Mesothelial cell of epicardium (in vitro differentiated cells): ENCODE measurements at regions not wholly inside any gene's neighbourhood (a gene's known extent, or its start where the extent isn't known, plus 50 kb on each side); places are given as distances from the start of the nearest gene placed in this dataset.

Experiments
- DNase-seq, 2 experiments: peaks; one replicate each; pipeline ENCODE4 v3.0.0; 2021; ENCODE audit warnings: low spot score in 2 of 2; ENCODE audit not compliant: unreplicated experiment in 2 of 2
- H3K27ac Mint-ChIP-seq: 2 replicates; pipeline ENCODE4 v1.8.0; 2021; ENCODE audit warnings: mixed read lengths
- H3K27me3 Mint-ChIP-seq: 2 replicates; pipeline ENCODE4 v1.8.0; 2021; ENCODE audit warnings: low read depth, mixed read lengths
- H3K36me3 Mint-ChIP-seq: 2 replicates; pipeline ENCODE4 v1.8.0; 2021; ENCODE audit warnings: mixed read lengths
- H3K4me1 Mint-ChIP-seq: 2 replicates; pipeline ENCODE4 v1.8.0; 2021; ENCODE audit warnings: mixed read lengths
- H3K4me3 Mint-ChIP-seq: 2 replicates; pipeline ENCODE4 v1.8.0; 2021; ENCODE audit warnings: mild to moderate bottlenecking, moderate library complexity, mixed read lengths
- H3K9me3 Mint-ChIP-seq: 2 replicates; pipeline ENCODE4 v1.8.0; 2021; ENCODE audit warnings: mixed read lengths
- TF ChIP-seq, protein P1 (sequence below): fragments of 200-600 bp; sonication (generic); IDR thresholded peaks from one replicate; pipeline ENCODE4 v1.5.0; 2021; ENCODE audit warnings: antibody characterized with exemption; ENCODE audit not compliant: unreplicated experiment

DNA sequence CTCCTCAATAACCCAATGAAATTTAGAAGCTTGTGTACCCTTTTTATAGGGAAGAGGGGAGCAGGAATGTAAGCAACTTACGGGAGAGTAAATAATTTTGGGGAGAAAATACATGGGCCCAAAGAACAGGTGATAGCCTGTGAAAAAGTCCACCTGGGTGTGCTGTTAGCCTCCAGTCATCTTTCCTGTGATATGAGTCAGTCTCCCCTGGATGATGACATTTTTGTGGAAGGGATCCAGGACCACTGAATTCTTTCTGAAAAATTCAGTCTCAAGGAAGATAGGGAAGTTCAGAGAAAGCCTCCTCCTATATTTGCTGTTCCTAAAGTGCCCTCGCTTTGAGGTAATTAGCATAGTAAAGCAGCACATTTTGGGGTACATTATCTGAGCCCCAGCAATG is 149.8 kb downstream of the SQOR start:
- peaks cover 2% of the 10 kb centered on the region for H3K27me3 Mint-ChIP-seq
- H3K27ac Mint-ChIP-seq = no peak overlapping the region
- no peaks in the 10 kb centered on the region for H3K36me3 Mint-ChIP-seq
- no peak for DNase-seq
- TF ChIP-seq, protein P1, sequence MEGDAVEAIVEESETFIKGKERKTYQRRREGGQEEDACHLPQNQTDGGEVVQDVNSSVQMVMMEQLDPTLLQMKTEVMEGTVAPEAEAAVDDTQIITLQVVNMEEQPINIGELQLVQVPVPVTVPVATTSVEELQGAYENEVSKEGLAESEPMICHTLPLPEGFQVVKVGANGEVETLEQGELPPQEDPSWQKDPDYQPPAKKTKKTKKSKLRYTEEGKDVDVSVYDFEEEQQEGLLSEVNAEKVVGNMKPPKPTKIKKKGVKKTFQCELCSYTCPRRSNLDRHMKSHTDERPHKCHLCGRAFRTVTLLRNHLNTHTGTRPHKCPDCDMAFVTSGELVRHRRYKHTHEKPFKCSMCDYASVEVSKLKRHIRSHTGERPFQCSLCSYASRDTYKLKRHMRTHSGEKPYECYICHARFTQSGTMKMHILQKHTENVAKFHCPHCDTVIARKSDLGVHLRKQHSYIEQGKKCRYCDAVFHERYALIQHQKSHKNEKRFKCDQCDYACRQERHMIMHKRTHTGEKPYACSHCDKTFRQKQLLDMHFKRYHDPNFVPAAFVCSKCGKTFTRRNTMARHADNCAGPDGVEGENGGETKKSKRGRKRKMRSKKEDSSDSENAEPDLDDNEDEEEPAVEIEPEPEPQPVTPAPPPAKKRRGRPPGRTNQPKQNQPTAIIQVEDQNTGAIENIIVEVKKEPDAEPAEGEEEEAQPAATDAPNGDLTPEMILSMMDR = no peak
- no peaks in the 10 kb centered on the region for H3K9me3 Mint-ChIP-seq
- no peak overlapping the region for H3K4me3 Mint-ChIP-seq
- no peaks in the 10 kb centered on the region for H3K4me1 Mint-ChIP-seq

DNA sequence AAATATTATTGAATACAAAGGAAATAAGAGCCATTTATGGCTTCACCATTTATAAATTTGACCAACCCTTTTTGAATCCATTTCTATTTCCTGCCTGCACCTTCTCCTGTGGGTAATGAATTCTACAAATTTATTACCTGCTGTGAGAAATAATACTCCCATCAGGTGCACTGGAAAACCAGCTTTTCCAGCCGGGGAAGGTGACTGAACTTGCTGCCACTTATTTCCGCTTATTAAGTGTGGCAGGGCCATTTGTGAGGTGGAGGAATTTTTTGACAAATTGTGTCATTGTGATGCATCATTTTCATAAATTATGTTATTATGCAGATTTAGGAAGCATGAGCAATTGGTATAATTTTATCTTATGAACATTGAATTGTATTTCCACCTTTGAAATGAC is 151.1 kb downstream of the SQOR start:
- Mint-ChIP-seq H3K4me3 (no peak overlapping the region), H3K4me1 (no peaks in the 10 kb centered on the region), H3K9me3 (no peaks in the 10 kb centered on the region), H3K27ac (no peak overlapping the region), H3K36me3 (no peaks in the 10 kb centered on the region), H3K27me3 (peaks cover 1% of the 10 kb centered on the region)
- no peak for DNase-seq
- TF ChIP-seq, protein P1 = no peak

DNA sequence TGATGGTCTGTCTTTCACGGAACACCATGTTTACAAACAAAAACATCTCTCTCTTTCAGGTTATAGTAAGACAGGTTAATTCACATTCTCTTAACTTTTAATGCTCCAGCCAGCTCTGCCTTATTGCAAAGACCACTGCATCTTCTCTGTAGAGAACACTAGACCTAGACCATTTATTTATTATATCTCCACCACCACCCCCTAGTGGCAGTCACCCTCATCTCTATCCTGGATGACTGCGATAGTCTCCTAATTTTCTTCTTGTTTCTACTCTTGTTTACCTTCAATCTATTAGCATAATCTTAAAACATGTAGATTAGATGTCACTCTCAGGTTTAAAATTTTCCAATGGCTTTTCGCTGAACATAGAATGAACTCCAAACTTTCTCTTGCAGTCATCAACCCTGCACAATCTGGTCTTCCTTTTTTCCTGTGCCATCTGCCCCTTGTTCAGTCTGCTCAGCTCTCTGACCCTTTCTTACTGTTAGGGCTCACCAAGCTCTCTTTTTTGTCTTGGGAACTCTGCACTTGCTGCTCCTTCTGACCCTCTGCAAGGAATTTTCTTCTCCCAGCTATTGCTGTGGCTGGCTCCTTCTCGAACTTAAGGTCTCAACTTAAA is 155.6 kb downstream of the SQOR start:
- Mint-ChIP-seq H3K36me3 (no peaks in the 10 kb centered on the region), H3K27me3 (peaks cover 29% of the 10 kb centered on the region), H3K4me3 (no peak overlapping the region), H3K27ac (no peak overlapping the region), H3K4me1 (no peaks in the 10 kb centered on the region), H3K9me3 (no peaks in the 10 kb centered on the region)
- DNase-seq = no peak
- TF ChIP-seq, protein P1 = peak; percentile 52

DNA sequence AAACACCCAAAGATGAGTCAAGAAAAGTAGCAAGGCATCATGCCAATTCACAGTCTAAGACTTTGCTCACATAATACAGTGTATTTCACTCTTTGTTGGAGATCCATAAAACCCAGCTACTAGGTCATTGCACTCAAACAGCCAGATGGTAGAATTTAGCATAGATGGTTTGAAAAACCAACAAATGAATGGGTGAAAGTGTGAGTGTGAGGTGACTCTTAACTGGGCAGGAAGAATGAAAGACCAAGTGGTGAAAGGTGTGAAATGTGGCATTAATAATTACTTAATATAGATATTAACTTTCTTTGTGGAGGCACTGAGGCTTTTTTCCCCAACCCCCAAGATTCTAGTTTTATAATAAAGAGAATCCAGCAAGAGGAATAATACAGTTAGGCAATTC is 159.5 kb downstream of the SQOR start:
- no peak overlapping the region for H3K4me3 Mint-ChIP-seq
- DNase-seq = no peak
- H3K36me3 Mint-ChIP-seq = no peaks in the 10 kb centered on the region
- H3K27me3 Mint-ChIP-seq = peaks cover 29% of the 10 kb centered on the region
- TF ChIP-seq, protein P1 = no peak
- H3K4me1 Mint-ChIP-seq = peaks cover 5% of the 10 kb centered on the region
- no peaks in the 10 kb centered on the region for H3K9me3 Mint-ChIP-seq
- no peak overlapping the region for H3K27ac Mint-ChIP-seq

DNA sequence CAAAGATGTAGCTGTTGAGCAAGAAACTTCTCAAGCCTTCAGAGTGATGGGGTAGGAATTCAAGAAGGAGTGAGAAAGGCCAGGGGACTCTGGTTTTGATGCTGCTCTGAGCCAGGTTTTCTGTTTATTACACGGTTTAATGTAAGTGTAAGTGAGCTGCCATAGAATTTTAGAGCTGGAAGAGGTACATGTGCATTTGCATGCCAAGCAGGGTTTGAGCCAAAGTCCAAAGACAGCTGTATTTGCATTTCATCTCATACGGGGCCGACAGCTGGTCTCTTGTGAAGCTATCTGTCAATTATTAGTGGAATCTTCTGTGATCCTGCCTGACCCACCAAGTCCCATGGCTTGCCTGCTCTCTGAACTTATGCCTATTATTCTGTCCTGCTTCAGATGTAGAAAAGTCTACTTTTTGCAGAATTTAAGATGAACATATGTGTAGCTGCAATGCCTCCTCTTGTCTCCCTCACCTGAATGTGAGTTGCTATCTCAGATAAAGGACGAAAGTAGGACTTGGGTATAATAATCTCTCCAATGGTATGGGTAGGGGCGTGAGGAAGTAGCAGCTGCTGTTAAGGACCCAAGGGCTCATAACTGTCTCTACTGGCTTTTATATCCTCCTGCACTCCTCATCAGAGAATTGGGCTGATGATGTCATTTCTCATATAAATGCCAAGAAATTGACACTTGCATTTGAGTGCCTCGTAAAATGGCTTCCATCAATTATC is 160.0 kb downstream of the SQOR start:
- DNase-seq = no peak
- Mint-ChIP-seq H3K36me3 (no peaks in the 10 kb centered on the region), H3K9me3 (no peaks in the 10 kb centered on the region), H3K27ac (no peak overlapping the region), H3K27me3 (peaks cover 29% of the 10 kb centered on the region), H3K4me3 (no peak overlapping the region), H3K4me1 (peaks cover 9% of the 10 kb centered on the region)
- TF ChIP-seq, protein P1 = no peak
